ENCODE measurements at regions not wholly inside any gene's neighbourhood (a gene's known extent, or its start where the extent isn't known, plus 50 kb on each side); places are given as distances from the start of the nearest gene placed in this dataset.

DNA sequence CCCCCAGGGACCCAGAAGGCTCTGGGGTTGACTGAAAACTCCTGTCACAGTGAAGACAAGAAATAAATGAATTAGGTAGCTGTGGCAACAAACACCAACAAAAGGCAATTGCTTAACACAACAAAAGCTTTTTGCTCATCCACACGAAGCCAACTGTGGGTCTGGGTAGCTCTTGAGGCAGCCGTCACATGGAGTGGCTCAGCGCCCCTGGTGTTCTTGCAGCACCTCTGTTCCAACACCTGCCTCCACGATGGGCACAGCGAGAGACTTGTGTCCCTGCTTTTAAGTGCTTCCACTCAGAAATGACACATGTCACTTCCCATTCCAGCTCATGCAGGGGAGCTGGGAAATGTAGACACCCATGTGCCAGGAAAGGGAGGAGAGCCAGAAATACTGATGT is 364.5 kb upstream of the DUSP10 start:
- TF ChIP-seq POLR2A (IDR thresholded peaks at IDR 0.05; ENCODE audit: borderline replicate concordance, extremely low read depth, insufficient read depth, insufficient read length) (no peak), CTCF (IDR thresholded peaks at IDR 0.05 in 2 of 3, conservative IDR thresholded peaks at IDR 0.05 in 1 of 3; ENCODE audit: borderline replicate concordance in 1 of 3, insufficient read depth in 1 of 3, low read depth in 2 of 3, low read length in 2 of 3) (no peak), YY1 (IDR thresholded peaks at IDR 0.05; ENCODE audit: extremely low read depth, insufficient replicate concordance, low read depth, low read length) (no peak), MAX (IDR thresholded peaks at IDR 0.05) (no peak), SP1 (IDR thresholded peaks at IDR 0.05; ENCODE audit: low read depth) (no peak), RAD21 (IDR thresholded peaks at IDR 0.05; ENCODE audit: low read depth) (no peak)

Measured in HCT116 (cell line).